DOHH2 (cell line): ENCODE measurements at regions not wholly inside any gene's neighbourhood (a gene's known extent, or its start where the extent isn't known, plus 50 kb on each side); places are given as distances from the start of the nearest gene placed in this dataset.

Experiments
- H3F3A ChIP-seq: fragments of 200-600 bp; sonication (generic), shearing (Covaris generic); 2 replicates; pipeline ENCODE4 v1.6.0; 2016; ENCODE audit warnings: antibody characterized with exemption, mild to moderate bottlenecking; ENCODE audit not compliant: control insufficient read depth, insufficient read depth
- H3K27ac ChIP-seq: fragments of 200-600 bp; sonication (generic); 2 replicates; pipeline ENCODE4 v1.5.1; 2014; ENCODE audit warnings: low read depth, mild to moderate bottlenecking, low read length, moderate library complexity
- H3K27me3 ChIP-seq: fragments of 200-600 bp; sonication (generic); 2 replicates; pipeline ENCODE4 v1.6.1; 2014; ENCODE audit warnings: mild to moderate bottlenecking, low read length, mixed read lengths; ENCODE audit not compliant: control insufficient read depth
- H3K36me3 ChIP-seq: fragments of 200-600 bp; sonication (generic); 2 replicates; pipeline ENCODE4 v1.6.1; 2014; ENCODE audit warnings: mild to moderate bottlenecking, low read length, moderate library complexity, mixed read lengths; ENCODE audit not compliant: control insufficient read depth
- H3K4me1 ChIP-seq: fragments of 200-600 bp; sonication (generic); 2 replicates; pipeline ENCODE4 v1.6.1; 2014; ENCODE audit warnings: mild to moderate bottlenecking, low read length, mixed read lengths; ENCODE audit not compliant: control insufficient read depth
- H3K4me2 ChIP-seq: fragments of 200-600 bp; sonication (generic); 2 replicates; pipeline ENCODE4 v1.6.0; 2014; ENCODE audit warnings: mild to moderate bottlenecking, low read length, moderate library complexity
- H3K4me3 ChIP-seq: fragments of 200-600 bp; sonication (generic); 2 replicates; pipeline ENCODE4 v1.5.1; 2014; ENCODE audit warnings: mild to moderate bottlenecking, low read length, mixed read lengths
- H3K79me2 ChIP-seq: fragments of 200-600 bp; sonication (generic); 2 replicates; pipeline ENCODE4 v1.6.1; 2014; ENCODE audit warnings: mild to moderate bottlenecking, low read length, mixed read lengths; ENCODE audit not compliant: control insufficient read depth
- H3K9me2 ChIP-seq: fragments of 200-600 bp; sonication (generic); replicated peaks from 2 replicates; pipeline ENCODE4 v1.6.1; 2014; ENCODE audit warnings: mild to moderate bottlenecking, low read length, mixed read lengths; ENCODE audit not compliant: control insufficient read depth
- H3K9me3 ChIP-seq: fragments of 200-600 bp; sonication (generic); 2 replicates; pipeline ENCODE4 v1.6.1; 2014; ENCODE audit warnings: antibody characterized with exemption, low read length, mixed read lengths; ENCODE audit not compliant: control insufficient read depth, insufficient read depth
- H4K20me1 ChIP-seq: fragments of 200-600 bp; sonication (generic); 2 replicates; pipeline ENCODE4 v1.6.0; 2014; ENCODE audit warnings: low read depth, mild to moderate bottlenecking, antibody characterized with exemption, low read length, moderate library complexity; ENCODE audit not compliant: control insufficient read depth, insufficient read depth
- CTCF ChIP-seq: fragments of 200-600 bp; sonication (generic); IDR thresholded peaks from one replicate; pipeline ENCODE4 v1.5.1; 2014; ENCODE audit warnings: antibody characterized with exemption, mild to moderate bottlenecking, low read depth, low read length; ENCODE audit not compliant: poor library complexity, severe bottlenecking
- EZH2phosphoT487 ChIP-seq: fragments of 200-600 bp; sonication (generic); IDR thresholded peaks from 2 replicates; pipeline ENCODE4 v1.6.1; 2017; ENCODE audit warnings: borderline replicate concordance, mild to moderate bottlenecking, antibody characterized with exemption, low read length, moderate library complexity, mixed read lengths

- H3K27ac ChIP-seq: no peak overlapping the region
- no peaks in the 10 kb centered on the region for H3K36me3 ChIP-seq
- TF ChIP-seq EZH2phosphoT487: no peak
- TF ChIP-seq CTCF: no peak
- H3K79me2 ChIP-seq: no peaks in the 10 kb centered on the region
- no peaks in the 10 kb centered on the region for H3K9me3 ChIP-seq
- no peaks in the 10 kb centered on the region for H3K9me2 ChIP-seq
- H3K4me2 ChIP-seq: no peak overlapping the region
- no peaks in the 10 kb centered on the region for H3F3A ChIP-seq
- H4K20me1 ChIP-seq: no peaks in the 10 kb centered on the region
- no peak overlapping the region for H3K4me3 ChIP-seq
- H3K4me1 ChIP-seq: no peaks in the 10 kb centered on the region
- no peaks in the 10 kb centered on the region for H3K27me3 ChIP-seq
Measured at GRCh38 chr2:126475031-126475430, 180.9 kb upstream of the GYPC start.

- H3K36me3 ChIP-seq: no peaks in the 10 kb centered on the region
- no peak overlapping the region for H3K4me2 ChIP-seq
- H4K20me1 ChIP-seq: no peaks in the 10 kb centered on the region
- no peaks in the 10 kb centered on the region for H3K27me3 ChIP-seq
- no peaks in the 10 kb centered on the region for H3K9me3 ChIP-seq
- H3K4me1 ChIP-seq: no peaks in the 10 kb centered on the region
- H3K79me2 ChIP-seq: no peaks in the 10 kb centered on the region
- H3K9me2 ChIP-seq: no peaks in the 10 kb centered on the region
- no peak overlapping the region for H3K4me3 ChIP-seq
- no peaks in the 10 kb centered on the region for H3F3A ChIP-seq
- H3K27ac ChIP-seq: no peak overlapping the region
- no peak for TF ChIP-seq EZH2phosphoT487
- TF ChIP-seq CTCF: no peak
Measured at GRCh38 chr2:126476691-126477090, 179.3 kb upstream of the GYPC start.

GRCh38 chr2:126480033-126480432 is 175.9 kb upstream of the GYPC start:
- no peaks in the 10 kb centered on the region for H3K27me3 ChIP-seq
- H3K9me2 ChIP-seq: no peaks in the 10 kb centered on the region
- no peaks in the 10 kb centered on the region for H4K20me1 ChIP-seq
- no peaks in the 10 kb centered on the region for H3K9me3 ChIP-seq
- no peaks in the 10 kb centered on the region for H3K4me1 ChIP-seq
- no peaks in the 10 kb centered on the region for H3K79me2 ChIP-seq
- no peak for TF ChIP-seq CTCF
- no peaks in the 10 kb centered on the region for H3F3A ChIP-seq
- no peak overlapping the region for H3K4me2 ChIP-seq
- no peak overlapping the region for H3K4me3 ChIP-seq
- no peaks in the 10 kb centered on the region for H3K36me3 ChIP-seq
- H3K27ac ChIP-seq: no peak overlapping the region
